GM12801 (cell line): ENCODE measurements at regions not wholly inside any gene's neighbourhood (a gene's known extent, or its start where the extent isn't known, plus 50 kb on each side); places are given as distances from the start of the nearest gene placed in this dataset.

ENCODE experiments used
- CTCF ChIP-seq: IDR thresholded peaks from one replicate; pipeline ENCODE4 v1.5.1; 2011; ENCODE audit warnings: control low read depth; ENCODE audit not compliant: insufficient read length; ENCODE audit errors: extremely low read depth

- TF ChIP-seq CTCF, result no peak
These were observed 150.4 kb upstream of the RXFP2 start for GRCh38 chr13:31588893-31589292.

GRCh38 chr13:31591642-31592233 is 147.6 kb upstream of the RXFP2 start:
- no peak for TF ChIP-seq CTCF

GRCh38 chr13:31594056-31594455 is 145.3 kb upstream of the RXFP2 start:
- TF ChIP-seq CTCF, result no peak

GRCh38 chr13:31595563-31595962 is 143.8 kb upstream of the RXFP2 start:
- TF ChIP-seq CTCF, result no peak

GRCh38 chr13:31598990-31599389 is 140.3 kb upstream of the RXFP2 start:
- no peak for TF ChIP-seq CTCF

- no peak for TF ChIP-seq CTCF
These were observed 134.1 kb upstream of the RXFP2 start for GRCh38 chr13:31605076-31605860.

- no peak for TF ChIP-seq CTCF
These were observed 128.9 kb upstream of the RXFP2 start for GRCh38 chr13:31610270-31610998.
